ENCODE measurements at regions not wholly inside any gene's neighbourhood (a gene's known extent, or its start where the extent isn't known, plus 50 kb on each side); places are given as distances from the start of the nearest gene placed in this dataset.
"Not testable (repeated sequence)": the region's sequence is repeated elsewhere in the genome, so short reads cannot be mapped to it uniquely, and the experiment has no call there.

- not testable (repeated sequence) for DNase-seq (ENCODE audit: low read depth in 2 of 2)
Observed at GRCh38 chr9:105022545-105022944, 94.6 kb upstream of the ABCA1 start.

- DNase-seq (ENCODE audit: low read depth in 2 of 2), result no peak
Observed at GRCh38 chr9:105023788-105024187, 95.8 kb upstream of the ABCA1 start.

- DNase-seq (ENCODE audit: low read depth in 2 of 2), result no peak
Observed at GRCh38 chr9:105024529-105024928, 96.6 kb upstream of the ABCA1 start.

GRCh38 chr9:105026451-105026850 lies 98.5 kb upstream of the ABCA1 start:
- no peak for DNase-seq (ENCODE audit: low read depth in 2 of 2)

GRCh38 chr9:105027084-105027483 lies 99.1 kb upstream of the ABCA1 start:
- no peak for DNase-seq (ENCODE audit: low read depth in 2 of 2)

- DNase-seq (ENCODE audit: low read depth in 2 of 2), result no peak
Observed at GRCh38 chr9:105030285-105030684, 102.3 kb upstream of the ABCA1 start.

- no peak for DNase-seq (ENCODE audit: low read depth in 2 of 2)
Observed at GRCh38 chr9:105037139-105037538, 109.2 kb upstream of the ABCA1 start.

- no peak for DNase-seq (ENCODE audit: low read depth in 2 of 2)
Observed at GRCh38 chr9:105038051-105038450, 110.1 kb upstream of the ABCA1 start.

GRCh38 chr9:105039175-105039799 lies 111.3 kb upstream of the ABCA1 start:
- DNase-seq (ENCODE audit: low read depth in 2 of 2), result no peak

GRCh38 chr9:105043370-105043936 lies 115.5 kb upstream of the ABCA1 start:
- DNase-seq (ENCODE audit: low read depth in 2 of 2), result no peak

- no peak for DNase-seq (ENCODE audit: low read depth in 2 of 2)
Observed at GRCh38 chr9:105044518-105044917, 116.6 kb upstream of the ABCA1 start.

GRCh38 chr9:105046907-105047741 lies 119.2 kb upstream of the ABCA1 start:
- no peak for DNase-seq (ENCODE audit: low read depth in 2 of 2)

- DNase-seq (ENCODE audit: low read depth in 2 of 2), result no peak
Observed at GRCh38 chr9:105047742-105048041, 119.7 kb upstream of the ABCA1 start.

- no peak for DNase-seq (ENCODE audit: low read depth in 2 of 2)
Observed at GRCh38 chr9:105048331-105048730, 120.4 kb upstream of the ABCA1 start.

GRCh38 chr9:105050296-105050695 lies 122.3 kb upstream of the ABCA1 start:
- no peak for DNase-seq (ENCODE audit: low read depth in 2 of 2)

- DNase-seq (ENCODE audit: low read depth in 2 of 2), result no peak
Observed at GRCh38 chr9:105051897-105052296, 123.9 kb upstream of the ABCA1 start.

GRCh38 chr9:105052346-105052745 lies 124.4 kb upstream of the ABCA1 start:
- no peak for DNase-seq (ENCODE audit: low read depth in 2 of 2)

GRCh38 chr9:105053209-105053652 lies 125.3 kb upstream of the ABCA1 start:
- peak; percentile 53 to 55 for DNase-seq (ENCODE audit: low read depth in 2 of 2)

- DNase-seq (ENCODE audit: low read depth in 2 of 2), result no peak
Observed at GRCh38 chr9:105054491-105054890, 126.5 kb upstream of the ABCA1 start.

- DNase-seq (ENCODE audit: low read depth in 2 of 2), result no peak
Observed at GRCh38 chr9:105055917-105056316, 128.0 kb upstream of the ABCA1 start.

- no peak for DNase-seq (ENCODE audit: low read depth in 2 of 2)
Observed at GRCh38 chr9:105057551-105057950, 129.6 kb upstream of the ABCA1 start.

GRCh38 chr9:105059252-105059651 lies 131.3 kb upstream of the ABCA1 start:
- DNase-seq (ENCODE audit: low read depth in 2 of 2), result no peak

- no peak for DNase-seq (ENCODE audit: low read depth in 2 of 2)
Observed at GRCh38 chr9:105062222-105062855, 134.4 kb upstream of the ABCA1 start.

All from stimulated activated CD4-positive, alpha-beta T cell treated with anti-CD3 and anti-CD28 coated beads, Interleukin-15, amount 100 ng/mL, for 48 hours (primary cell).